Erythroblast (primary cell): ENCODE measurements at regions not wholly inside any gene's neighbourhood (a gene's known extent, or its start where the extent isn't known, plus 50 kb on each side); places are given as distances from the start of the nearest gene placed in this dataset.
"Not testable (repeated sequence)": the region's sequence is repeated elsewhere in the genome, so short reads cannot be mapped to it uniquely, and the experiment has no call there.

Experiments
- DNase-seq, 2 experiments: peaks; one replicate each; lab custom pipeline; 2025; lab: John Stamatoyannopoulos, UW
- GATA1 ChIP-seq: IDR thresholded peaks from 2 replicates; pipeline ENCODE4 v1.6.1; 2011; ENCODE audit warnings: low read depth, mild to moderate bottlenecking, control low read depth, low read length, moderate library complexity
- POLR2A ChIP-seq: IDR thresholded peaks from 2 replicates; pipeline ENCODE4 v1.6.1; 2011; ENCODE audit warnings: mild to moderate bottlenecking, low read length

DNA sequence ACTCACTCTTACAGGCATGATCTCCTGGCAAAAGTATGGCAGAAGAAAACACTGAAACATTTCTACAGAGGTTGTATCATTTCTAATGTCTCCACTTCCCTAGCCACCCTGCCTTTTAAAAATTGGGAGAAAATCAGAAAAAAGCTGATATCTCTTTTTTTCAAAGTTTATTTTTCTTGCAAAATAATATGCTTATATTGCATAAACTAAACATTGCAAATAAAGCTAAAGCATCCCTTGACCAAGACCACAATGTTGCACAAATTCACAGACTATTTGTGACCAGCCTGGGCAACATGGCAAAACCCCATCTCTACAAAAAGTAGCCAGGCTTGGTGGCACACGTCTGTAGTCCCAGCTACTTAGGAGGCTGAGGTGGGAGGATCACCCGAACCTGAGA lies 183.3 kb upstream of the ELAVL2 start:
- no peak for DNase-seq
- TF ChIP-seq POLR2A (no peak), GATA1 (no peak)

- TF ChIP-seq POLR2A, result no peak
- TF ChIP-seq GATA1, result no peak
- DNase-seq, result no peak
Measured at GRCh38 chr9:24007185-24007584, 181.1 kb upstream of the ELAVL2 start.

DNA sequence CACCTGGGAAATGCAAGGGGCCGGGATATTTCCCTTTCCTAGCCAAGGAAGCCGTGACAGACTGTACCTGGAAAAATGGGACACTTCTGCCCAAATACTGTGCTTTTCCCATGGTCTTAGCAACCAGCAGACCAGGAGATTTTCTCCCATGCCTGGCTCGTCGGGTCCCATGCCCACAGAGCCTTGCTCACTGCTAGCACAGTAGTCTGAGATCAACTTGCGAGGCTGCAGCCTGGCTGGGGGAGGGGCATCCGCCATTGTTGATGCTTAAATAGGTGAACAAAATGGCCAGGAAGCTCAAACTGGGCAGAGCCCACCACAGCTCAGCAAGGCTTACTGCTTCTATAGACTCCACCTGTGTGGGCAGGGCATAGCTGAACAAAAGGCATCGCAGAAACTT lies 165.8 kb upstream of the ELAVL2 start:
- DNase-seq, result not testable (repeated sequence)

DNA sequence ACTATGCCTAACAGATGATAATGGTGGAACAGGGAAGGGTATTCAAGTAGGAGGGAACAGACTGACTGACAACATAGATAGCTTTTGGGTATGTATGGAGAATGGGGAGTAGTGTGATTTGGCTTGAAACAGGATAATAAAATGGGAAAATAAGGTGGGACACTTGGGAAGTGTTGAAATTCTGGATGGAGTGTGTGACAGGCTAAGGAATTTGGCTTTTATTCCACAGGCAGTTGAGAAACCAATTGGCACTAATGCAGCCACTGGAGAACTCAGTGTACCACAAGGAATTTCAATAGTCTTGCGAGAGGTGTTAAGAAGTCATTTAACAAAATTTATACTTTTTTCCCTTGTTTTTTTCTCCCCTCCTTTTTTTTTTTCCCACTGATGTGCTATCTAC lies 153.5 kb upstream of the ELAVL2 start:
- TF ChIP-seq GATA1 (no peak), POLR2A (no peak)
- DNase-seq, result no peak

GRCh38 chr9:23962101-23962500 lies 136.1 kb upstream of the ELAVL2 start:
- DNase-seq, result no peak
- TF ChIP-seq POLR2A, result no peak

DNA sequence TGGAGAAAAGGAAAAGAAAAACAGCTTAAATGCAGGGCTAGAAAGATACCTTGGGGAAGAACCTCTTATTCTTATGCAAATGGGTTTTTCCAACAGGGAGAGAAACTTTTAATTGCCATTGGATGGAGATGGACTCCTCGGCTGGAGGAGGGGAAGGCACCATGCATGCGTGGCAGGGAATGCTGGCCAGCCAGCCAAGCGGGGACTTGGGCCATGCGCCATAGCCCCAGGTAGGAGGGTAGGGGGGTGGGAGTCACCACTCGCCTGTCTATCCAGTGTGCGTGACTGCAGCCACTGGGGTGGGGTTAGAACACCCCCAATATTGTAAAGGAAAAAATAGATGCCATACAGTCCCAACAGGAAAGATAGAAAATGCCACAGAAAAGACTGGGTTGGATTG lies 119.9 kb upstream of the ELAVL2 start:
- DNase-seq, result no peak
- TF ChIP-seq GATA1 (no peak), POLR2A (no peak)

DNA sequence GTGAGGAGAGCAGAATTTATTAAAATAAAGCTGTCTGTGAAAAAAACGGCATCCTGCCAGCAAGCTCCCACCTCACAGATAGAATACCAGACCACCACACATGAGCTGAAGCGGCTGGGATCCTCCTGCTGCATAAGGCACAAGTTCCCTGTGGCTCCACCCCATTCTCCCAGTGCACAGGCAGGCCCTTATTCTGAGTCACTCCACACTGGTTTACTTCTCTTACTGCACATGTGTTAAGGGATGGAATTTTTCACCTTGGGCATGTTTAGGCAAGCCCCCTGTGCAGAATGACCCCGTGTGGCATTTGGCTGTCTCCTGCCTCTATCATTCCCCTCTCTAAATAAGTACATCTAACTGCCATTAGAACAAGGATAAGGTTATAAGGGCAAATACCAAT lies 115.0 kb upstream of the ELAVL2 start:
- TF ChIP-seq POLR2A (no peak), GATA1 (no peak)
- DNase-seq, result no peak

DNA sequence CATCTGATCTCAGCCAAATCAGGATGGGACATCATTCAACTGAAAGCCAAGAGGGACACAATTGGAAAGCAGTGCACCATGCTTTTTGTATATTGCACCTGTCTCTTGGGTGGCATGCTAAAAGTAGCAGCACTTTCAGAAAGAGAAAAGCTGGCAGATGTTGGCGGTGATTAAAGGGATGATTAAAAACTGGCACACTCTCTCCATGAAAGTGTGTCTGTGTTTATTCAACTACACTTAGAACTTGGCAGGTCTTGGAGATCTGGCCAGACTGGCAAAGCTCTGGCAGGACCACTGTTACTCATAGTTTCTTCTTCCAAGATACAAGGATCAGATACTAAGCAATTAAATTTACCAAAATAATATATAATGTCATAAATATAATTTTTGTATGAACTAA lies 112.9 kb upstream of the ELAVL2 start:
- DNase-seq, result no peak
- TF ChIP-seq GATA1 (no peak), POLR2A (no peak)

DNA sequence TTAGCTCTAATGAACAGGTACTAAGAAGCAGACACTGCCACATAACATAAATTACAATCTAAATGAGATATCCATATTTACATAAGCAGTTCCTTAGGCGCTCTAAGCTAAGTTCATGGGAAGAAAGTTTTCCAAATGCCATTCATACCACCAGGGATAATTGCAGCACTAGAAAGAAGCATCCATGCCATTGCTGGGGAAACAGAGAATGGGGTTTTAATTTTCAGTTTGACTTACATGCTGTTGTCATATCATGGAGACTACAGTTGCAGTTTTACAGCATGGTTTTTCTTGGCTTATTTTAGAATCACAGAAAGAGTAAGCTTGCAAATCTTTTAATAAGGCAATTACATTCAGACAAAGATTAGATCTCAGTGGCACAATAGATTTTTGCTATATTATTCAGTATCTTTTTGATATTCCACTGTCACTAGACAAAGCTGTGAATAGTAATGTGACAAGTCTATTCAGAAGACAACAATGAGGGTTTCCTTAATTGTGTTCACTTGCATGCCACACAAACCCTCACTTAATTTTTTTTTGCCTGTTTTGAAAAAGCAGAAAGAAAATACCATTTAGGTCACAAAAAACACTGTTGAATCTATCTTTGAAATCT lies 108.4 kb upstream of the ELAVL2 start:
- TF ChIP-seq GATA1 (no peak), POLR2A (no peak)
- no peak for DNase-seq

DNA sequence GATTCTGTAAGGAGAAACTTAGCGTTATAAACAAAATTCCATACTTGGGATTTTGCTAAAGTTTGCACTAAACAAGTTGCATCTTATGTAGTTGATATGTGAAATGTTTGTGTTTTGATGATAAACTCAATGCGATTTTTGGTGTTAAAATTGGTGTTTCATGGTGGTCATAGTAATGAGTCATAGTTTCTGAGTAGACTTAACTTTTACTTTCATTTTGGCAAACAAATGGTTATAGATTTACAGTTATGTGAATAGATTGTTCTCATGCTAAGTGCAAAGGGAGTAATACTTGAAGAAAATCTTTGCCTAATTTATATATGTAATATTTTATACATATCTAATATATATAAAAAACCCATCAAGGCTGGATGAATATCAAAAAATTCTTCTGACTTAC lies 107.3 kb upstream of the ELAVL2 start:
- TF ChIP-seq GATA1 (no peak), POLR2A (no peak)
- DNase-seq, result no peak

DNA sequence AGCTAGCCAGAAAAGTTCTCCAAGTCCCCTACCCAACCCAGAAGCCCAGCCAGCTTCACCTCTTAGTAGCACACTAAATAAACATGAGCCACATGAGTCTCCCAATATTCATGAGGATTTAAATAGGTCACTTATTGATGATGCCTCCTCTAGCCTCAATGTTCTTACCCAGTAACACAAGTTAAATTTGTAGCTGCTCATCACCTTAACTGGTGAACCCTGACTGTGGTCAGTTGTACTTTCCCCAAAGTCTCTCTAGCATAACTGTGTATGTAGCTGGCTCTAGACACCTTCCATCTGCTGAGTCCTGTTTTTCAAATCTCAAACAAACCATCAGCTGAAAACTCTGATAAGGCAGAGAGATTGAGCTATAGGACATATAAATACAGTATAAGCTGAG lies 100.3 kb upstream of the ELAVL2 start:
- DNase-seq, result no peak
- TF ChIP-seq GATA1 (no peak), POLR2A (no peak)

DNA sequence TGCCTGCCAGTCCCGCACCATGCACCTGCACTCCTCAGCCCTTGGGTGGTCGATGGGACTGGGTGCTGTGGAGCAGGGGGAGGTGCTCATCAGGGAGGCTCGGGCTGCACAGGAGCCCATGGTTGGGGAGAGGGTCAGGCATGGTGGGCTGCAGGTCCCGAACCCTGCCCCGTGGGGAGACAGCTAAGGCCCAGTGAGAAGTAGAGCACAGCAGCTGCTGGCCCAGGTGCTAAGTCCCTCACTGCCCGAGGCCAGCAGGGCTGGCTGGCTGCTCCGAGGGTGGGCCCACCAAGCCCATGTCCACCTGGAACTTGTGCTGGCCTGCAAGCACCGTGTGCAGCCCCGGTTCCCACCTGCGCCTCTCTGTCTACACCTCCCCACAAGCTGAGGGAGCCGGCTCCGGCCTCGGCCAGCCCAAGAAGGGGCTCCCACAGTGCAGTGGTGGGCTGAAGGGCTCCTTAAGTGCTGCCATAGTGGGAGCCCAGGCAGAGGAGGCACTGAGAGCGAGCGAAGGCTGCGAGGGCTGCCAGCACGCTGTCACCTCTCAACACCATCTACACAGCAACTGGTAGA lies 88.5 kb upstream of the ELAVL2 start:
- no peak for DNase-seq
- TF ChIP-seq GATA1, result no peak
- TF ChIP-seq POLR2A, result no peak

DNA sequence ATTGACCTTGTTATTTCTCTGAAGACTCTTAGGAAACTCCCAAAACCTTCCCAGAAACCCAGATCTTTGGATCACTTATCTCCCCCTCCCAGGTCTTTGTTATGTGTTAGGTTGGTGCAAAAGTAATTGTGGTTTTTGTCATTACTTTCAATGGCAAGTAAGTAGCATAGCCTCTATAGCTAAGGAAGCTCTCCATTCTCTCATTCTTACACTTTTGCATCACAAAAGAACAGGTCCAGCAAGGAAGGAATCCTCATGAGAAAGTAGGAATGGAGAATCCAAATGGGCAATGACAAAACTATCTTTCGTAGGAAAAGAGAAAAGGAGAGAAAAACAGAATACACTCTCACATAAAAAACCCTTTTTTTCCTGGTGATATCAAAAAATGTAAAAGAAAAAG lies 81.3 kb upstream of the ELAVL2 start:
- DNase-seq, result no peak
- TF ChIP-seq GATA1 (no peak), POLR2A (no peak)

GRCh38 chr9:23887781-23888180 lies 61.7 kb upstream of the ELAVL2 start:
- TF ChIP-seq GATA1 (no peak), POLR2A (no peak)
- no peak for DNase-seq
